KMS-11 (cell line): ENCODE measurements at regions not wholly inside any gene's neighbourhood (a gene's known extent, or its start where the extent isn't known, plus 50 kb on each side); places are given as distances from the start of the nearest gene placed in this dataset.

Experiments
- H2AFZ ChIP-seq: fragments of 200-600 bp; sonication (generic); 2 replicates; pipeline ENCODE4 v1.6.1; 2016; ENCODE audit warnings: antibody characterized with exemption, mixed run types, low read depth
- H3K27ac ChIP-seq: fragments of 200-600 bp; sonication (generic); 2 replicates; pipeline ENCODE4 v1.6.1; 2016; ENCODE audit warnings: mild to moderate bottlenecking, mixed run types
- H3K27me3 ChIP-seq: fragments of 200-600 bp; sonication (generic); 2 replicates; pipeline ENCODE4 v1.6.1; 2017; ENCODE audit warnings: mild to moderate bottlenecking, low read depth, mixed run types, moderate library complexity; ENCODE audit not compliant: insufficient read depth
- H3K36me3 ChIP-seq: fragments of 200-600 bp; sonication (generic); 2 replicates; pipeline ENCODE4 v1.6.1; 2017; ENCODE audit warnings: mild to moderate bottlenecking, mixed run types; ENCODE audit not compliant: insufficient read depth
- H3K4me1 ChIP-seq: fragments of 200-600 bp; sonication (generic); 2 replicates; pipeline ENCODE4 v1.6.1; 2016; ENCODE audit warnings: mild to moderate bottlenecking, low read depth, mixed run types; ENCODE audit not compliant: poor library complexity, severe bottlenecking
- H3K4me2 ChIP-seq: fragments of 200-600 bp; sonication (generic); 2 replicates; pipeline ENCODE4 v1.7.0; 2016; ENCODE audit warnings: mild to moderate bottlenecking, mixed run types
- H3K4me3 ChIP-seq: fragments of 200-600 bp; sonication (generic); IDR thresholded peaks from 2 replicates; pipeline ENCODE4 v1.6.1; 2017; ENCODE audit warnings: low read depth, low read length, mixed read lengths; ENCODE audit not compliant: insufficient read depth
- H3K79me2 ChIP-seq: fragments of 200-600 bp; sonication (generic); 2 replicates; pipeline ENCODE4 v1.6.1; 2016; ENCODE audit warnings: low read depth, mixed run types; ENCODE audit not compliant: insufficient read depth
- H3K9ac ChIP-seq: fragments of 200-600 bp; sonication (generic); 2 replicates; pipeline ENCODE4 v1.6.1; 2016; ENCODE audit warnings: mild to moderate bottlenecking, mixed run types
- H4K20me1 ChIP-seq: fragments of 200-600 bp; sonication (generic); 2 replicates; pipeline ENCODE4 v1.6.1; 2016; ENCODE audit warnings: mild to moderate bottlenecking, mixed run types; ENCODE audit not compliant: insufficient read depth
- CTCF ChIP-seq: fragments of 200-600 bp; sonication (generic); conservative IDR thresholded peaks from 2 replicates; pipeline ENCODE4 v1.6.1; 2017; ENCODE audit warnings: low read depth, mild to moderate bottlenecking, antibody characterized with exemption, low read length, moderate library complexity, mixed read lengths

GRCh38 chr9:31364171-31364570, 1020.3 kb upstream of the ACO1 start:
- H3K4me2 ChIP-seq: no peak overlapping the region
- H3K4me1 ChIP-seq: no peaks in the 10 kb centered on the region
- no peaks in the 10 kb centered on the region for H3K27me3 ChIP-seq
- H3K79me2 ChIP-seq: no peaks in the 10 kb centered on the region
- no peak overlapping the region for H3K27ac ChIP-seq
- no peaks in the 10 kb centered on the region for H4K20me1 ChIP-seq
- no peak for TF ChIP-seq CTCF
- H3K36me3 ChIP-seq: no peaks in the 10 kb centered on the region
- H3K4me3 ChIP-seq: no peak overlapping the region
- H2AFZ ChIP-seq: no peak overlapping the region
- no peak overlapping the region for H3K9ac ChIP-seq

GRCh38 chr9:31372799-31373587, 1011.5 kb upstream of the ACO1 start:
- Histone ChIP-seq H3K27ac (no peak overlapping the region), H3K4me1 (no peaks in the 10 kb centered on the region), H2AFZ (no peak overlapping the region), H3K27me3 (no peaks in the 10 kb centered on the region), H4K20me1 (no peaks in the 10 kb centered on the region), H3K9ac (no peak overlapping the region), H3K79me2 (no peaks in the 10 kb centered on the region), H3K36me3 (no peaks in the 10 kb centered on the region), H3K4me2 (no peak overlapping the region), H3K4me3 (no peak overlapping the region)
- no peak for TF ChIP-seq CTCF

DNA sequence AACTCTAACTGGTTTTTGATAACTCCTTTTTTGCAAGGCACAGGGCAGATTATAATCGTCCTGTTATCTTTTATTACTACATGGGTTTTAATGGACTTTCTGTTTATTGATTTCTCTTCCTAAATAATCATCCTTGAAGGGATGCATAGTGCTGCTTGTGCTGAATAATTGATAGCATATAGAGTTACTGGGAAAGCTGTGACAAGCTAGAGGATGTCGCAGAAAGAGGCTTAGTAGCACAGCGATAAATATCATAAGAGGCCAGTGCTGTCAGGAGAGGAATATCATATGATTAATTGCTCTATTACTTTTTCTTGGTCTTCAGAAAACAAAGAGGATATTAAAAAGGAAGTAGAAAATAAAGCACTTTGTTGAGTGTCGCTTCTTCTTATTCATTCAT, 1007.1 kb upstream of the ACO1 start:
- Histone ChIP-seq H3K4me3 (no peak overlapping the region), H4K20me1 (no peaks in the 10 kb centered on the region), H3K79me2 (no peaks in the 10 kb centered on the region), H3K4me2 (no peak overlapping the region), H3K4me1 (no peaks in the 10 kb centered on the region), H3K27me3 (no peaks in the 10 kb centered on the region), H3K27ac (no peak overlapping the region), H3K36me3 (no peaks in the 10 kb centered on the region), H2AFZ (no peak overlapping the region), H3K9ac (no peak overlapping the region)
- no peak for TF ChIP-seq CTCF

- TF ChIP-seq CTCF: no peak
- Histone ChIP-seq H3K27ac (peak overlapping the region; percentile 89; the same call in 1 of the 2 replicates), H3K79me2 (no peaks in the 10 kb centered on the region), H2AFZ (no peak overlapping the region), H4K20me1 (no peaks in the 10 kb centered on the region), H3K36me3 (no peaks in the 10 kb centered on the region), H3K27me3 (no peaks in the 10 kb centered on the region), H3K4me2 (peak overlapping the region; percentile 81), H3K4me1 (peaks cover 71% of the 10 kb centered on the region), H3K4me3 (no peak overlapping the region), H3K9ac (no peak overlapping the region)
Observed at GRCh38 chr9:31388660-31389059, 995.8 kb upstream of the ACO1 start.
